ENCODE measurements at regions not wholly inside any gene's neighbourhood (a gene's known extent, or its start where the extent isn't known, plus 50 kb on each side); places are given as distances from the start of the nearest gene placed in this dataset.

- Histone ChIP-seq H4K20me1 (ENCODE audit: insufficient read depth, poor library complexity, severe bottlenecking) (no peaks in the 10 kb centered on the region), H3K9me2 (replicated peaks; ENCODE audit: insufficient read depth) (no peaks in the 10 kb centered on the region), H3K79me2 (no peaks in the 10 kb centered on the region), H3K4me3 (no peak overlapping the region), H3K27me3 (no peaks in the 10 kb centered on the region), H3K4me2 (no peak overlapping the region), H3K9me3 (ENCODE audit: low read depth) (no peaks in the 10 kb centered on the region), H2AFZ (no peak overlapping the region), H3K36me3 (replicated peaks; ENCODE audit: insufficient read depth, low read depth) (no peaks in the 10 kb centered on the region), H3K27ac (no peak overlapping the region), H3K4me1 (ENCODE audit: insufficient read depth) (peaks cover under 1% of the 10 kb centered on the region)
- TF ChIP-seq EZH2phosphoT487 (IDR thresholded peaks at IDR 0.05; ENCODE audit: low read depth, severe bottlenecking, unreplicated experiment), result no peak
- peak; percentile 30 for TF ChIP-seq CTCF (IDR thresholded peaks at IDR 0.05; ENCODE audit: poor library complexity)
- WGBS (ENCODE audit: low lambda C conversion rate, missing lambda C conversion rate), result 57% methylated on average over 9 of the region's 9 CpGs
- peak; percentile 23 for DNase-seq (ENCODE audit: low spot score)
Observed at GRCh38 chr10:84665883-84666463, 337.6 kb downstream of the CCSER2 start.

GRCh38 chr10:84668186-84668763, 339.9 kb downstream of the CCSER2 start:
- no peak overlapping the region for H3K27ac ChIP-seq

GRCh38 chr10:84675060-84675459, 346.7 kb downstream of the CCSER2 start:
- Histone ChIP-seq H2AFZ (no peak overlapping the region), H3K4me2 (no peak overlapping the region), H3K4me1 (ENCODE audit: insufficient read depth) (no peaks in the 10 kb centered on the region), H3K4me3 (no peak overlapping the region), H3K27ac (no peak overlapping the region), H4K20me1 (ENCODE audit: insufficient read depth, poor library complexity, severe bottlenecking) (no peaks in the 10 kb centered on the region), H3K27me3 (no peaks in the 10 kb centered on the region), H3K36me3 (replicated peaks; ENCODE audit: insufficient read depth, low read depth) (no peaks in the 10 kb centered on the region), H3K9me3 (ENCODE audit: low read depth) (no peaks in the 10 kb centered on the region), H3K9me2 (replicated peaks; ENCODE audit: insufficient read depth) (no peaks in the 10 kb centered on the region), H3K79me2 (no peaks in the 10 kb centered on the region)
- no peak for DNase-seq (ENCODE audit: low spot score)
- 81% methylated on average over 2 of the region's 2 CpGs for WGBS (ENCODE audit: low lambda C conversion rate, missing lambda C conversion rate)
- no peak for TF ChIP-seq EZH2phosphoT487 (IDR thresholded peaks at IDR 0.05; ENCODE audit: low read depth, severe bottlenecking, unreplicated experiment)
- no peak for TF ChIP-seq CTCF (IDR thresholded peaks at IDR 0.05; ENCODE audit: poor library complexity)
- no peak for TF ChIP-seq EZH2 (IDR thresholded peaks at IDR 0.05; ENCODE audit: borderline replicate concordance)

More at GRCh38 chr10:84668186-84668763, 339.9 kb downstream of the CCSER2 start:
- Histone ChIP-seq H2AFZ (no peak overlapping the region), H3K27me3 (no peaks in the 10 kb centered on the region), H3K4me2 (no peak overlapping the region), H3K9me2 (replicated peaks; ENCODE audit: insufficient read depth) (no peaks in the 10 kb centered on the region), H3K36me3 (replicated peaks; ENCODE audit: insufficient read depth, low read depth) (no peaks in the 10 kb centered on the region), H3K79me2 (no peaks in the 10 kb centered on the region), H4K20me1 (ENCODE audit: insufficient read depth, poor library complexity, severe bottlenecking) (no peaks in the 10 kb centered on the region), H3K4me3 (no peak overlapping the region), H3K4me1 (ENCODE audit: insufficient read depth) (no peaks in the 10 kb centered on the region), H3K9me3 (ENCODE audit: low read depth) (no peaks in the 10 kb centered on the region)
- no peak for DNase-seq (ENCODE audit: low spot score)
- TF ChIP-seq CTCF (IDR thresholded peaks at IDR 0.05; ENCODE audit: poor library complexity), result no peak
- no peak for TF ChIP-seq EZH2phosphoT487 (IDR thresholded peaks at IDR 0.05; ENCODE audit: low read depth, severe bottlenecking, unreplicated experiment)
- TF ChIP-seq EZH2 (IDR thresholded peaks at IDR 0.05; ENCODE audit: borderline replicate concordance), result no peak
- WGBS (ENCODE audit: low lambda C conversion rate, missing lambda C conversion rate), result 66% methylated on average over 5 of the region's 5 CpGs
